ENCODE measurements at regions not wholly inside any gene's neighbourhood (a gene's known extent, or its start where the extent isn't known, plus 50 kb on each side); places are given as distances from the start of the nearest gene placed in this dataset.
"Not testable (repeated sequence)": the region's sequence is repeated elsewhere in the genome, so short reads cannot be mapped to it uniquely, and the experiment has no call there.

DNA sequence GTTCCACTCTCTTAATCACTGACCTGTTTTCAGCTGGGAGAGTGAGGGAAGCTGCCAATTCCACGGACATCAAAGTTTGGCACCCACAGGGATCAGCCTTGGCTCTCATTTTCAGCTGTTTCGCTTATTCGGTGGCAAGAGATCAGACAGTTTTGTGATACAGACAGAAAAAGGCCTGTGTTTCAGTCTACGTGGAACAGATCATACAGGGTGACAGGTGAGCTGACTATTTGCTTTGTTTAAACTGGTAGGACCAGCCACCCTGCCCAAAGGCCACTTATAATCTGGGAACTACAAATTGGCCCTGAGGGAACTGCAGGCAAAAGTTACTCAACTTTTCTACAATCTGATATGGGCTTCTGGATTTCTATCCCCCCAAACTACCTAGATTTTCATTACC is 128.6 kb downstream of the ZNF467 start:
- H3K4me3 ChIP-seq (ENCODE audit: low read depth, low read length): no peak overlapping the region
- TF ChIP-seq, protein P1, sequence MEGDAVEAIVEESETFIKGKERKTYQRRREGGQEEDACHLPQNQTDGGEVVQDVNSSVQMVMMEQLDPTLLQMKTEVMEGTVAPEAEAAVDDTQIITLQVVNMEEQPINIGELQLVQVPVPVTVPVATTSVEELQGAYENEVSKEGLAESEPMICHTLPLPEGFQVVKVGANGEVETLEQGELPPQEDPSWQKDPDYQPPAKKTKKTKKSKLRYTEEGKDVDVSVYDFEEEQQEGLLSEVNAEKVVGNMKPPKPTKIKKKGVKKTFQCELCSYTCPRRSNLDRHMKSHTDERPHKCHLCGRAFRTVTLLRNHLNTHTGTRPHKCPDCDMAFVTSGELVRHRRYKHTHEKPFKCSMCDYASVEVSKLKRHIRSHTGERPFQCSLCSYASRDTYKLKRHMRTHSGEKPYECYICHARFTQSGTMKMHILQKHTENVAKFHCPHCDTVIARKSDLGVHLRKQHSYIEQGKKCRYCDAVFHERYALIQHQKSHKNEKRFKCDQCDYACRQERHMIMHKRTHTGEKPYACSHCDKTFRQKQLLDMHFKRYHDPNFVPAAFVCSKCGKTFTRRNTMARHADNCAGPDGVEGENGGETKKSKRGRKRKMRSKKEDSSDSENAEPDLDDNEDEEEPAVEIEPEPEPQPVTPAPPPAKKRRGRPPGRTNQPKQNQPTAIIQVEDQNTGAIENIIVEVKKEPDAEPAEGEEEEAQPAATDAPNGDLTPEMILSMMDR (IDR thresholded peaks at IDR 0.05; ENCODE audit: borderline replicate concordance, insufficient read depth, low read depth, low read length): no peak

DNA sequence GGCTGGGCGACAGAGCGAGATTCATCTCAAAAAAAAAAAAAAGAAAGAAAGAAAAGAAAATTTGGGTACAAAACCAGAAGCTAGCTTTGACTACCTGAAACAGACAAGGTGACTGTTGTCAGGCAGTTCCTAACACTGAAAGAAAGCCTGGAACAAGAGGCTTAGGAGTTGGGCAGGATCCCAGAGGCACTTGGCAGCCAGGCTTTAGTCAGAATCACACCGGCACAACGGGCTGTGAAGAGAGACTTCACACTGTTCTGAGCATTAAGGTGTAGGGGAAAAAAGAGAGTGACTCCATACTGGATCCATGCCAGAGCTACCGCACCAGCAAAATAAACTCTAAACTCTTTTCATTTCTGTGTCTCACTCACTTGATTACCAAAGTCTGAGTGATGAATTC is 130.8 kb downstream of the ZNF467 start:
- TF ChIP-seq, protein P1 (IDR thresholded peaks at IDR 0.05; ENCODE audit: borderline replicate concordance, insufficient read depth, low read depth, low read length): no peak
- no peak overlapping the region for H3K4me3 ChIP-seq (ENCODE audit: low read depth, low read length)

DNA sequence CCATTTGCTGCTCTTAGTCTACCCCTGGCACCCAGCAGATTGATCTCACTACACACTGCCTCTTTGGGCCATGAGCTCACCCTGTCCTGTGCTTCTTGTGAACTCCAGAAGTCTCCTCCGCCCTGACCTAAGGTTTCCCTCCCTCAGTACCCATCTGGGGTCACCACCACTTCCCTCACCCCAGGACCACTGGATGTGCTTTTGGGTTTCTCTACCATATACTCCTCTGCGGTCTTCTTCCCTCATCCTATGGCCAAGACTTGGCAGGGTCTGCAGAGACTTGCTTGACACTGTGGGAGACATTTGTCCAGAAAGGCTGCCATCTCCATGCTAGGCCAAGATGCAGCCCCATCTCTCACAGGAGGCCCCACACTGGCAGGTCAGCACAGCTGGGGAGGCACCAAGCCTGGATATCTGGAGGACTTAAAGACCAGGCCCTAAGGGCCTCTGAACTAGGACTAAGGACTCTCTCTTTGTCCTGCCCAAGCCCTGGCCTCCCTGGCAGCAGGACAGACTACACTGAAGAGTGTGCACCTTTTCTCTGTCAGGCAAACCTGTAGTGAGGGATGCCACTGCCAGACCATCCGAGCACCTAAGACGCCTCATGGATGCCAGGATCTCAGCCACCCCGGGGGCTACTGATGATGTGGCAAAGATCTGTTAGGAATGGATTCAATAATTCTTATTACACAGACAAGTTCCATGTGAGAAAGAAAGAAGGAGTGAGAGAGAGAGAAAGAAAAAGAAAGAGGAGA is 134.6 kb downstream of the ZNF467 start:
- H3K4me3 ChIP-seq (ENCODE audit: low read depth, low read length): no peak overlapping the region
- TF ChIP-seq, protein P1 (IDR thresholded peaks at IDR 0.05; ENCODE audit: borderline replicate concordance, insufficient read depth, low read depth, low read length): no peak

DNA sequence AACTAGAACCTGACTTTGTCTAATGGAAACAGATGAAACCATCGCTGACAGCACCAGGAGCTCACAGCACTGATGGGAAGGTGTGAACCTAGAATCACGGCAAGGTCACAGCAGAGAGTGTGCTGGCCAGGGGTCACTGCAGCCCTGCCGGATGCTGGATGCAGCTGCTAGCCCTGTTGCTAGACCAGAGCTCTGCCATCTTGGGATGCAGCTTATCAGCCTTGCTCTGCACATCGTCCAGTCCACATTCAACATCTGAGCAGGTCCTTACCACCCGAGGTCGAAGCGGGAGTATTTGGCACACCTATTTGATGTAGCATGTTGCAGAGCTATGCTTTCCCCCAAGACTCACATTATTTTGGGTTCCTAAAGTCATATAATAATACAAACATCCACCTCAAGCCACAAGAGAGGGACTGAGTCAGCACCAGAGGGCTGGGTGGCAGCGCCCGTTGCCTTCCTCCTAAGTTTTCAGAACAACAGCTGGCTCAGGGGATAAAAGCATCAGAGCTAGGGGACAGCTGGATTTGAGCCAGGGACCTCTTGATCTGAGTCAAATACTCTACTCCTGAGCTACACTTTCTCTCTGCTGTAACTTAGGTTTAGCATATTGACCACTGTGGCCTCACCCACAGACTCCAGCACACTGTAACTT is 135.3 kb downstream of the ZNF467 start:
- TF ChIP-seq, protein P1 (IDR thresholded peaks at IDR 0.05; ENCODE audit: borderline replicate concordance, insufficient read depth, low read depth, low read length): no peak
- H3K4me3 ChIP-seq (ENCODE audit: low read depth, low read length): no peak overlapping the region

DNA sequence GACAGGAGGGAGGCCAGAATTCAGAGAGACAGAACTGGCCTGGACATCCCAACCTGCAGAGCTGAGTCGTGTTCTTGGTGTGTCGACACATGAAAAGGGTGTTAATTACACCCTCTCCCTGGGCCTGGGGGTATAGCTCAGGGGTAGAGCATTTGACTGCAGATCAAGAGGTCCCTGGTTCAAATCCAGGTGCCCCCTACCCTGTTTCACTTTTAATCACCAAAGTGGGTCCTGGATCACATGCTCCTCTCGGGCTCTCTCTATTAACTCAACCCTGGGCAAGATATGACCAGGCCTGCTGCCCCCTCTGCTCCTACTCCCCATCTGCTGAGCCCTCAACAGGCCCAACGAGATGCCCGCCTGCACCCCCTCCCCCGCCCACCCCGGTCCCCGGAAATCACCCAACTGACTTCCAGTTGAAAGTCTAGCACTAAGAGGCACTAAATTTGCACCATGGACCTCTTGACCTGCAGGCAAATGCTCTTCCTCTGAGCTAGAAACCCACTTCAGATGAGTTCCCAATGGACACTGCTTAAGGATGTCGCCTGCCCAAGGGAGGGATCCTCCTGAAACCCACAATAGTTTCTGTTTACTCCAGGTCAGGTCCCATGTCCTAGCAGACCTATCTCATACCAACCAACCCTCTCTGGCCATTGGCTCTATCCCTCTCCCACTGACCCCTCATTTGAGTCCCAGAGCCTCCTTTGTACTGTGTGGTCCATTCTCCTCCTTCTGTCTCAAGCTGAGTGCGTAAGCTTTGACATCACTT is 137.6 kb downstream of the ZNF467 start:
- H3K4me3 ChIP-seq (ENCODE audit: low read depth, low read length): no peak overlapping the region
- TF ChIP-seq, protein P1 (IDR thresholded peaks at IDR 0.05; ENCODE audit: borderline replicate concordance, insufficient read depth, low read depth, low read length): no peak

DNA sequence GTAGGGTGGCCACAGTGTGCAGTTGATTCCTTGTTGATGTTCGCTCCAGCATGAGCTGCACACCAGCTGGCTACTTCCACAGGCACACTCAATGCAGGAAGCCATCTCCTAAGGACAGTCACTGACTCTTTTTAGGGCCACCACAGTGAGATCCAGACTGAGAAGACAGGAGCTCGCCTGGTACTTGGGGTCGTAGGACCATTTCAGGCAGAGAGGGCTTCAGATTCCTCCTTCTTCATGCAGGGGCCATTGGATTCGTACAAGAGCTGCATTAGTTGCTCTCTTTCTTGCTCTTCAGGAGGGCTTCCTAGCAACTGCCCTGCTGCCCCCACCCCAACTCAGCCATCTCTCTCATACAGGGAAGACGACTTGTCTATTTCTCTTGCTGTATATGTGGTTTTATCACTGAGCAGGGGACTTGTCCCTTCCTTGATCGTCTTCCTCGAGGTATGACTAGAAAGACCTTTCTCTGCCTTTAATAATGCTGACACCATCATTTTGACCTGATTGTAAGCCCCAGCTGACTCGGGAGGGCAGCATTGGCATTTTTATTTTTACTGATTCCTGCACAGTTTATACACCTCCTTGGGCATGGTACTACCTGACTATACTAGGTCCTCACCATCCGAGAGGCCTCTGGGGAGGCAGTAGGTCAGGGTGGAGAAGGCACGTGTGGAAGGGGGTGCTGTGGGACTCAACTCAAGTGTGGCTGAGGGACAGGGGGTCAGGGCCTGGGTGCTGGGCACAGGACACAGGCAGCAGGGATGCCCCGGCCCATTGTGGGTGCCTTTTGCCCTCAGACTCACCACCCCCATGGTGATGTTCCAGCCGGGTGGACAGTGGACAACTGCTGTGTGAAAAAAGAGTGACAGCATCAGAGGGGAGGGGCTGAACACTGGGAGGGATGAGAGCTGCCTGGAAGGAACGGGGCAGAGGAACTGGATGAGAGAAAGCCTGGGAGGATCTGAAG is 136.7 kb upstream of the ZNF746 start:
- TF ChIP-seq, protein P1 (IDR thresholded peaks at IDR 0.05; ENCODE audit: borderline replicate concordance, insufficient read depth, low read depth, low read length): no peak
- no peak overlapping the region for H3K4me3 ChIP-seq (ENCODE audit: low read depth, low read length)

DNA sequence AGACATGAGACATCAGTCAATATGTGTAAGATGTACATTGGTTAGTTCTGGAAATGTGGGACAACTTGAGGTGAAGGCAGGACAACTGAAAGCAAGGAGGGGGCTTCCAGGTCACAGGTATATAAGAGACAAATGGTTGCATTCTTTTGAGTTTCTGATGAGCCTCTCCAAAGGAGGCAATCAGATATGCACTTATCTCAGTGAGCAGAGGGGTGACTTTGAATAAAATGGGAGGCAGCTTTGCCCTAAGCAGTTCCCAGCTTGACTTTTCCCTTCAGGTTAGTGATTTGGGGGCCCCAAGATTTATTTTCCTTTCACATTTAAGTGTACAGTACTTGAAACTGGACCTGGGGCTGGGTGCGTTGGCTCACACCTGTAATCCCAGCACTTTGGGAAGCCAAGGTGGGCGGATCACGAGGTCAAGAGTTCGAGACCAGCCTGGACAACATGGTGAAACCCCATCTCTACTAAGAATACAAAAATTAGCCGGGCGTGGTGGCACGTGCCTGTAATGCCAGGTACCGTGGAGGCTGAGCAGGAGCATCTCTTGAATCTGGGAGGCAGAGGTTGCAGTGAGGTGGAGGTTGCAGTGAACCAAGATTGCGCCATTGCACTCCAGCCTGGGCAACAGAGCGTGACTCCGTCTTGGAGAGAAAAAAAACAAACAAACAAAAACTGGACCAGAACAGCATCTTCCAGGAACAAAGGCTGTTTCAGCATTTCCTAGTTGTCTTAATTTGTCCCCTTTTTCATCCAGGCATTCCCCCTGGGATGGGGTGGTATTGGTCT is 130.9 kb upstream of the ZNF746 start:
- H3K4me3 ChIP-seq (ENCODE audit: low read depth, low read length): not testable (repeated sequence)

Measured in GM12875 (cell line).